Ishikawa (cell line): ENCODE measurements at regions not wholly inside any gene's neighbourhood (a gene's known extent, or its start where the extent isn't known, plus 50 kb on each side); places are given as distances from the start of the nearest gene placed in this dataset.

ENCODE experiments used
- CEBPB ChIP-seq: IDR thresholded peaks from 2 replicates; pipeline ENCODE4 v1.6.1; 2012
- CREB1 ChIP-seq: IDR thresholded peaks from 2 replicates; pipeline ENCODE4 v1.6.1; 2012; ENCODE audit warnings: low read depth
- EGR1 ChIP-seq: IDR thresholded peaks from 2 replicates; pipeline ENCODE4 v1.6.1; 2012
- EP300 ChIP-seq: IDR thresholded peaks from 2 replicates; pipeline ENCODE4 v1.6.1; 2012; ENCODE audit warnings: borderline replicate concordance
- FOXM1 ChIP-seq: IDR thresholded peaks from 2 replicates; pipeline ENCODE4 v1.6.1; 2012; ENCODE audit warnings: low read depth, borderline replicate concordance
- NFIC ChIP-seq: IDR thresholded peaks from 2 replicates; pipeline ENCODE4 v1.6.1; 2012
- RAD21 ChIP-seq: IDR thresholded peaks from 2 replicates; pipeline ENCODE4 v1.6.1; 2012; ENCODE audit warnings: low read depth
- TAF1 ChIP-seq: IDR thresholded peaks from 2 replicates; pipeline ENCODE4 v1.6.1; 2012; ENCODE audit warnings: low read depth, mild to moderate bottlenecking
- TCF12 ChIP-seq: IDR thresholded peaks from 2 replicates; pipeline ENCODE4 v1.6.1; 2012; ENCODE audit warnings: low read depth
- TEAD4 ChIP-seq: IDR thresholded peaks from 2 replicates; pipeline ENCODE4 v1.6.1; 2012
- YY1 ChIP-seq: IDR thresholded peaks from 2 replicates; pipeline ENCODE4 v1.6.1; 2012; ENCODE audit warnings: low read depth
- ZBTB7A ChIP-seq: IDR thresholded peaks from 2 replicates; pipeline ENCODE4 v1.6.1; 2012; ENCODE audit warnings: low read depth
- TF ChIP-seq, protein P1 (sequence below): IDR thresholded peaks from 2 replicates; pipeline ENCODE4 v1.6.1; 2012
- TF ChIP-seq, protein P2 (sequence below): IDR thresholded peaks from 2 replicates; pipeline ENCODE4 v1.6.1; 2012; ENCODE audit warnings: low read depth, mild to moderate bottlenecking
- TF ChIP-seq, protein P3 (sequence below): IDR thresholded peaks from 2 replicates; pipeline ENCODE4 v1.6.1; 2012

DNA sequence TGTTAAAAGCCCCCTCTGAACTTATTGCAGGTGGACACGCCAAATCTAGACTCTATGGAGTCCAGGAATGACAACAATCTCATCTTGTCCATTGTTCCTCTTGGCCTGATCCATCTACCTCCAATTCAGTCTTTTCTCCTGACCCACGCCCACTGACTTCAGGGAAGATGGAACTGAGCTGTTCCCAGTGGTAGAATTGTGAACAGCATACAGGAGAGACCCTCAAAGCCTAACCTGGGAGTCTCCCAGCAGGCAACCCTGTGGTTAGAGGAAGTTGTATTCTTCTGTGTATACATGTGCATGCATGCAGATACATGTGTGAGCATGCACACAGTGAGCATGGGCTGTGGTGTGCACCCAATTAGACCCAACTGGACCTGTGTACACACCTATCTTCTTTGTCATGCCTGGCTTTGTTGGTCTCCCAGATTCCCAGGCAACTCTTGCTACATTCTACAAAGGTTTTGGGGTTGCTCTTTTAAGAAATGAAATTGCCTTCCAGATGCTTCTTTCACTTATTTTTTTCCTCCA lies 286.0 kb downstream of the ZSWIM6 start:
- no peak for TF ChIP-seq TEAD4
- TF ChIP-seq ZBTB7A = no peak
- TF ChIP-seq FOXM1 = no peak
- no peak for TF ChIP-seq NFIC
- TF ChIP-seq CREB1 = no peak
- TF ChIP-seq EGR1 = no peak
- no peak for TF ChIP-seq YY1
- TF ChIP-seq, protein P1, sequence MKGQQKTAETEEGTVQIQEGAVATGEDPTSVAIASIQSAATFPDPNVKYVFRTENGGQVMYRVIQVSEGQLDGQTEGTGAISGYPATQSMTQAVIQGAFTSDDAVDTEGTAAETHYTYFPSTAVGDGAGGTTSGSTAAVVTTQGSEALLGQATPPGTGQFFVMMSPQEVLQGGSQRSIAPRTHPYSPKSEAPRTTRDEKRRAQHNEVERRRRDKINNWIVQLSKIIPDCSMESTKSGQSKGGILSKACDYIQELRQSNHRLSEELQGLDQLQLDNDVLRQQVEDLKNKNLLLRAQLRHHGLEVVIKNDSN = no peak
- TF ChIP-seq, protein P2, sequence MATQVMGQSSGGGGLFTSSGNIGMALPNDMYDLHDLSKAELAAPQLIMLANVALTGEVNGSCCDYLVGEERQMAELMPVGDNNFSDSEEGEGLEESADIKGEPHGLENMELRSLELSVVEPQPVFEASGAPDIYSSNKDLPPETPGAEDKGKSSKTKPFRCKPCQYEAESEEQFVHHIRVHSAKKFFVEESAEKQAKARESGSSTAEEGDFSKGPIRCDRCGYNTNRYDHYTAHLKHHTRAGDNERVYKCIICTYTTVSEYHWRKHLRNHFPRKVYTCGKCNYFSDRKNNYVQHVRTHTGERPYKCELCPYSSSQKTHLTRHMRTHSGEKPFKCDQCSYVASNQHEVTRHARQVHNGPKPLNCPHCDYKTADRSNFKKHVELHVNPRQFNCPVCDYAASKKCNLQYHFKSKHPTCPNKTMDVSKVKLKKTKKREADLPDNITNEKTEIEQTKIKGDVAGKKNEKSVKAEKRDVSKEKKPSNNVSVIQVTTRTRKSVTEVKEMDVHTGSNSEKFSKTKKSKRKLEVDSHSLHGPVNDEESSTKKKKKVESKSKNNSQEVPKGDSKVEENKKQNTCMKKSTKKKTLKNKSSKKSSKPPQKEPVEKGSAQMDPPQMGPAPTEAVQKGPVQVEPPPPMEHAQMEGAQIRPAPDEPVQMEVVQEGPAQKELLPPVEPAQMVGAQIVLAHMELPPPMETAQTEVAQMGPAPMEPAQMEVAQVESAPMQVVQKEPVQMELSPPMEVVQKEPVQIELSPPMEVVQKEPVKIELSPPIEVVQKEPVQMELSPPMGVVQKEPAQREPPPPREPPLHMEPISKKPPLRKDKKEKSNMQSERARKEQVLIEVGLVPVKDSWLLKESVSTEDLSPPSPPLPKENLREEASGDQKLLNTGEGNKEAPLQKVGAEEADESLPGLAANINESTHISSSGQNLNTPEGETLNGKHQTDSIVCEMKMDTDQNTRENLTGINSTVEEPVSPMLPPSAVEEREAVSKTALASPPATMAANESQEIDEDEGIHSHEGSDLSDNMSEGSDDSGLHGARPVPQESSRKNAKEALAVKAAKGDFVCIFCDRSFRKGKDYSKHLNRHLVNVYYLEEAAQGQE = no peak

DNA sequence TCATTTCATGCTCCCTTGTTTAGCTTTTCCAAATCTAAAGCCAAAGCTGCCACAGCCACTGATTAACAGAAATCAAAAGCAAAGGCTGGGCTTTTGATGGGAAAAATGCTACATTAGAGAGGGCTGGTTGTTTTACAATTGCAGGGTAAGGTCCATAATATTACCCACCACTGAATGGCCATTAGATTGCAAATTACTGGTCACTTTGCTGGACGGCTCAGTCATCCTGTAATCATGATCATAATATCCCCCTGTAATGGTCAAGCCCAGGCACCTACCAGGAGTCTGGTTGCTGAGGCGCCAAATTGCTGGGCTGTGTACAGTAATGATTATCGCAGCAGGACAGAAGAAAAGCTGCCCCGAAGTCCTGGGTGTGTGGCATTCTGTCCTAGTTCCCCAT lies 286.5 kb downstream of the ZSWIM6 start:
- TF ChIP-seq RAD21 (no peak), TAF1 (no peak), YY1 (no peak), EGR1 (no peak), NFIC (no peak), CEBPB (no peak), ZBTB7A (no peak), EP300 (no peak), TCF12 (no peak)
- TF ChIP-seq, protein P2 = no peak
- TF ChIP-seq, protein P3, sequence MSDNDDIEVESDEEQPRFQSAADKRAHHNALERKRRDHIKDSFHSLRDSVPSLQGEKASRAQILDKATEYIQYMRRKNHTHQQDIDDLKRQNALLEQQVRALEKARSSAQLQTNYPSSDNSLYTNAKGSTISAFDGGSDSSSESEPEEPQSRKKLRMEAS = no peak

DNA sequence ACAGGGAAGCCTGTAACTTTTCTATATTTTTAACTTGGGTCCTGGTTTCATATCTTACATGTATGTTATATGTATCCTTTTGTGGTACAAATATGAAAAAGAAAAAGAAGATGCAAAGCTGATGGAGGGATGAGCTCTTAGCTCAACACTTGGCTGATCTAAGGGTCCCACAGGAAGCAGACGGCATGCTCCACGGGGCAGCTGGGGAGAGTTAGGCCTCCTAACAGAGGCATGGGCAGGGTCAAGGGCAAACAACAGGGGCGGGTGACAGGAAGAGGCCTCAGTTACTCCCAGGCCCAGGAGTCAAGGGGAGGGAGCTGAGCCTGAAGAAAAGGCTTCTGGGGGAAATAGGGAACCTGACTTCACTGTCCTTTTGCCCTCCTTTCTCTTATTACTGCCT lies 287.2 kb downstream of the ZSWIM6 start:
- TF ChIP-seq FOXM1 (no peak), TCF12 (no peak), NFIC (no peak), TEAD4 (no peak), ZBTB7A (no peak), EP300 (no peak), CEBPB (no peak), YY1 (no peak), RAD21 (no peak), EGR1 (no peak), TAF1 (no peak), CREB1 (no peak)
- TF ChIP-seq, protein P1 = no peak
- TF ChIP-seq, protein P2 = no peak
- TF ChIP-seq, protein P3 = no peak

DNA sequence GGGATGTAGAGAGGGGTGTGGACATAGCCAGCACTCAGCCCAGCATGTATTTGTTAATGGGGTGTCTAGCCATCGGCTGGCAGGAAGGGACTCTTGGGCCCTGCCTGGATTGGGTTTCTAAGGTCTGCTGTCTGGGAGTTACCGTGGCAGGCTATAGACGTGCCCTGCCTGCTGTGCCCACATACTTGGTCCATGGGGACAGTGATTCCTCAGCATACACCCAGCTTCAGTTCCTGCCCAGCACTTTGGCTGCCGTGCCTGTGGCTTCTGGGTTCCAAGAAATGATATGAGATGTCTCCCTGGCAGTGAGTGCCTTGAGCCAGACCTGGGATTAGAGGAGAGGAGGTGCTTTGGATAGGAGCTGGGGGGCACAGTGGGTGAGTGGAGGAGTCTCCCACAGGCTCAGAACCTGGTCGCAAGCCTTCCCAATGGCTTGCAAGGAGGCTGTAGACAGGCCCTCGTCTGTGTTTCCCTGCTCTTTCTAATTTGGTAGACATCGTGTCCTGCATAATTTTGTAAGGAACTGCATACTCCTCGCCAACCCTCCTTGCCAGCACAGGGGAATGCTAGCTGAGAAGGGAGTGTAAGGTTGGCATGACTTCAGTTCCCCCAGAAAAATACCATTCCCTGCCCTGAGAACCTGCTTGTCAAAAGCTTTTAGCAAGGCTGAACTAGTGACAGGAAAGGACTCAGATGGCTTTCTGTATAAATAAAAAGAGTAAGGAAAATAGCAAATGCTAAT lies 287.9 kb downstream of the ZSWIM6 start:
- TF ChIP-seq TAF1 (no peak), RAD21 (no peak), EP300 (no peak), NFIC (no peak), YY1 (no peak), CEBPB (no peak), EGR1 (no peak), FOXM1 (no peak), TEAD4 (no peak), CREB1 (no peak), TCF12 (no peak), ZBTB7A (no peak)
- TF ChIP-seq, protein P1 = no peak
- TF ChIP-seq, protein P2 = no peak
- TF ChIP-seq, protein P3 = no peak
